Right ventricle myocardium superior (tissue), 1 donor: ENCODE measurements at regions not wholly inside any gene's neighbourhood (a gene's known extent, or its start where the extent isn't known, plus 50 kb on each side); places are given as distances from the start of the nearest gene placed in this dataset.
"Not testable (repeated sequence)": the region's sequence is repeated elsewhere in the genome, so short reads cannot be mapped to it uniquely, and the experiment has no call there.

Experiments used
- ATAC-seq: fragments of 200-7000 bp; cut with Tn5 transposase; one replicate; pipeline ENCODE4 v1.9.1; 2020; ENCODE audit warnings: mild to moderate bottlenecking; ENCODE audit not compliant: poor library complexity
- DNase-seq: peaks from one replicate; pipeline ENCODE4 v3.0.0-alpha.2; 2020
- intact Hi-C: fragments of 100-400 bp; cut with DNase I; formaldehyde crosslinking; loops from one replicate; pipeline ENCODE4 v1.11.2; 2022
- donor health status: DM: no; HTN: yes; CAD: no; lungs with severe emphysema.

DNA sequence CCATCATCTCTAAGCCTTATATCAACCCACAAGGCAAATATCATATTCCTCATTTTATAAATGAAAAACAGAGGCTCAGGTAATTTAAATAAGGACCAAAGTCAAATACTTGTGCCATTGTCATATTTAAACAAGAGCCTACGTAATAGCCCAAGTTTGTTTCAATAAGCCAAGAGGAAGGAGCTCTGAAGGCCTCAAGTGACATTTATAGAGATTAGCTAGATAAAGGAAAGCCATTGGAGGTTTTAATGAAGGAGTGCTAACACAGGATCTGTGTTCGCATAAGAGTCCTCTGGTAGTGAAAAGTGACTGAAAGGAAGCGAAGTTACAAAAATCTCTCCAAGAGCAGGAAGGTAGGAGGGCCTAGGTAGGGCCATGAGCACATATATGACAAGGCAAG is 384.9 kb upstream of the NOCT start:
- ATAC-seq (no peak), DNase-seq (no peak)
- intact Hi-C loops: no loop called here

DNA sequence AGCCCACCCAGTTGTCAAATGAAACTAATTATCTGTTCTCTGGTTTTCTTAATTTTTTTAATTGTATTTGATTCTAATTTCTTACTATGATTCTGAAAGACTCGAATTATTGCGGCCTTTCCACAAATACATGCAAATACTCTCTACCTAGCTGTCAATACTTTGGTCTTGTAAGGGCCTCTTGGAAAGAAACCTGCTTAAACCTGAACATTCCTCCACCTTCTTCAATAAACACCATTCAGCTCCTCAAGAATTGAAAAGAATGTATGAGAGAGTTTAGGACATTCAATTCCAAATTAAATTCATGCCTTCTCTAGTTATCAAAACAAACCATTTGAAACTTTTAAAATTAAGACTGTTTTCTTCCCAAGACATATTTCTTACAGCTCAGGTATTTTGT is 385.9 kb upstream of the NOCT start:
- intact Hi-C loops: no loop called here
- no peak for ATAC-seq

DNA sequence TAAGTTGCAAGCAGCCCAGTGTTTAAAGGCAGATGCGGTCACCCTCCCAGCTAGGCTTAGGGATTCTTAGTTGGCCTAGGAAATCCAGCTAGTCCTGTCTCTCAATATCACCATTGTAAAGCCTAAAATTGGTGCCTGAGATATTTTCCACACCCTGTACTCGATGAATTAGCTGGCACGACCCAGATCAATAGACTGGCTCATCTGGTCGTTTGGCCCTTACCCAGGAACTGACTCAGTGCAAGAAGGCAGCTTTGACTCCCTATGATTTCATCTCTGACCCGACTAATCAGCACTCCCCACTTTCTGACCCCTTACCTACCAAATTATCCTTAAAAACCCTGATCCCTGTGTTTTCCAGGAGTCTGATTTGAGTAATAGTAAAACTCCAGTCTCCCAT is 384.9 kb upstream of the SLC7A11 start:
- ATAC-seq: no peak
- intact Hi-C loops: no loop called here
- no peak for DNase-seq

More for the DNA sequence above, 385.9 kb upstream of the NOCT start:
- no peak for DNase-seq

DNA sequence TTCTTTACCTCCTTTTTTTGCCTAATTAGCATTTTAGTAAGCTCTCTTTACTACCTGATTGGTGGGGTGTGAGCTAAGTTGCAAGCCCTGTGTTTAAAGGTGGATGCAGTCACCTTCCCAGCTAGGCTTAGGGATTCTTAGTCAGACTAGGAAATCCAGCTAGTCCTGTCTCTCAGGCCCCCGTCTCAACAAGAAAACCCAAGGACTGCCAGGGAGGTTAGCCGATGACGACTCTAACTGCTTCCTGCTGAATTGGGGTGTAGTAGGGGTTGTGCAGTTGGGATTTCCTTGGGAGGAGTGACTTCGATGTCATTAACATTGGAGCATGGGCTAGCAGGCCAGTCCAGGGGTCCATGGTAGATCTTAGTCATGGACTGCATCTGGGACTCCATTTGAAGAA is 380.2 kb upstream of the SLC7A11 start:
- DNase-seq, ATAC-seq, intact Hi-C loops: not testable (repeated sequence)

DNA sequence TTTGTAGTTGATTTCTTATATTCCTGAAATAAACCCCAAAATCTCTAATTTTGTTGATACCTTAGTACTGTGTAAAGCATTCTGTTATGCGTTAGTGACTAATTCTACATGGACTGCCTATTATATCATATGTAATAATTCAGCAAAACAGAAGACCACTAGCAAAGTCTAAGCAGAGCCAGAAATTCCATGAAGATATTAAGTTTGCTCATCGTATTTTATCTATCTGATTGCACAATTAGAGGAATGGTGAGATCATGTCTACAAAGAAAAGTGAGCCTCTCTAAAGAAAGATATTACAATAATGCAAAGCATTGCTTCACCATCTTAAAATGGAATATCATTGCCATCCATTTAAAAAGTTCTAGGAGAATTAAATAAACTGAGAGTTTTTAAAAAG is 374.6 kb upstream of the SLC7A11 start:
- DNase-seq (no peak), ATAC-seq (no peak)
- intact Hi-C loops: no loop called here

DNA sequence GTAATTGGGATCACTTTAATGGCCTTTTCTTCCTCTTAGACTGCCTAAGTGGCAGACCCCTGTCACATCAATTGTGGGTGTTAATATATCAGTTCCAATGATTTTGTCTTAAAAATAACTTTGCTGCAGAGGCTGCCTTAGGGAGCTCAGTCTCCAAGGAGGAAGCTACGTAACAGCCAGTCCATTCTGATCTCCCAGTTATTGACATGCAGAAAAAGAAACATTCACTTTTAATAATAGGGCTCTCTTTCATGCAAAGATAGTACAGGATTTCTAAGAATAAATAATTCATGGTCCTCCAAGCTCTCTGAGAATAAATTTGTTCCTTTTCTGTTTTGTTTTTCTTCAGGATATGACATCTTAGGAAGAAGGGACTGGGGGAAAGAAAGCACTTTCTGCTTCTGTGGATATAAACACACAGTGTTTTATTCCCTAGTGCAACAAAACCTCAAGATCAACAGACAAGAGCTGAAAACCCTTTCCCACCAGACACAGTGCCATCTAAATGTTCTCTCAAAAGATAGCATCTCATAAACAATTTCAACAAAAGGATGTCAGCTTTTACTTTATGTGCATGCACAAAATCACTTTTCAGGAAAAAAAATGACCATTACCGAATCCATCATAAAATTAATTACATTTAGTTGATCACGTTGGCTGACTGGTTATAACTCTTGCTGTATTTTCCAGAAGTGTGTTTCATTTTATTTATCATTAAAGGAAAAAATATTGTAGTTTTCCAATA is 372.4 kb upstream of the SLC7A11 start:
- DNase-seq (no peak), ATAC-seq (no peak)
- intact Hi-C loops: no loop called here

DNA sequence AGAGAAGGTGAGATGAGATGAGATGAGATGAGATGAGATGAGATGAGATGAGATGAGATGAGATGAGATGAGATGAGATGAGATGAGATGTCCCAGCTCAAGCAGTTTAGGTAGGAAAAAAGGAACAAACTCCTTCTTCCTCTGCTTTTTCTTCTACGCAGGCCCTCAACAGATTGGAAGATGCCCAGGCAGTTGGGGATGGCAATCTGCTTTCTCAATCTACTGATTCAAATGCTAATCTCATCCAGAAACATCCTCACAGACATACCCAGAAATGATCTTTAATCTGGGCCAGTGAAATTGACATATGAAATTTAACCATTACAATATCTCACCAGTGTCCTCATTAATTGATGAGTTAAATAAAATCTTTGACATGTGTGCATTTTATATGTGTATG is 370.3 kb upstream of the SLC7A11 start:
- ATAC-seq (no peak), DNase-seq (no peak)
- intact Hi-C loops: no loop called here

DNA sequence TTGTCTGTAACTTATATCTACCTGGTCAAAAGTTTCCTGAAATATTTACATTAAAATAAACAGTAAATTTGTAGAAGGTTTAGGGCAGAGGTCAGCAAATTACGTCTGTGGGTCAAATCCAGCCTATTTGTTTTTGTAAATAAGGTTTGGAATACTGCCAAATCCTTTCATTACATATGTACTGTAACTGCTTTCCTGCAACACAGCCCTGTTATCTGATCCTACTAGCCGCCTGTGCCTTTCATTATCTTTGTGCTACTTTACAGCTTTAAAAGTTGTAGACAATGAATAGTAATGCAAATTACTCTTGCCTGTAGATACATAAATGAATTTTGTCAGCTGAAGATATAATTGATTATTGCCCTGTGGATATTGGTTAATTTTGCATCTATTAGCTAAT is 369.6 kb upstream of the SLC7A11 start:
- DNase-seq (no peak), ATAC-seq (no peak)

DNA sequence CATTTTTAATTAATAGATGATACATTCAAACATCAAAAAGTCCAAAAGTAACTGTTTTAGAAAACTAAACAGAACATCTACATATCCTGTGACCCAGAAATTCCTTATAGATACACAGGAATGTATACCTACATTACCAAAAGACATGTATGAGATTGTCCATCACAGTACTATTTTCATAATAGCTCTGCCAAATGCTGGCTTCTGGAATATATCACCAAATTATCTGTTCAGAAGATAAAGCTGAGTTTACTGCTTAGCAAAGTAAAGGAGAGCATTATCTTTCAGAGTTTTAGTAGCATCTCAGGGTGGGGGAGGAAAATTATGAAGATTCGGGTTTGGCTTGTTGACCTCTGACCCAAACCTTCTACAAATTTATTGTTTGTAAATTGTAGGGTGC is 368.9 kb upstream of the SLC7A11 start:
- intact Hi-C loops: no loop called here
- DNase-seq: no peak
- ATAC-seq: no peak

More for the DNA sequence above, 369.6 kb upstream of the SLC7A11 start:
- intact Hi-C loops: no loop called here

DNA sequence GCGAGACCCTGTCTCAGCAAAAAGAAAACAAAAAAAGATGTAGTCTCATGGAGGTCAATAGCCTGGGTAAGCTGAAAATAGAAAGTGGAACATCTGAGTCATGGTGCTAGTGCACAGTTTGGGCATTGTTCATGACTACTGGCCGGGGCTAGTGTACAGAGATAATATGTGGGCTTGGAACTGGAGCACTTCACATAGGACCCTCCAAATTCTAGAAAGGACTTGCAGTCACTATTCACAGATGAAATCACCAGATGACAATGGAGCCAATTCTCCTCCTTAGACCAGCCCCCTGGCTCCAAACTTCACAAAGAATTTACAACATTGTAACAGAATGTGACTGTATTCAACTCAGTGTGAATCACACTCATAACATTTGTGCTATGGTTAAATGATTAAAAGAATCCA is 367.8 kb upstream of the SLC7A11 start:
- DNase-seq (no peak), ATAC-seq (peak; percentile 36)
- intact Hi-C loops: no loop called here

DNA sequence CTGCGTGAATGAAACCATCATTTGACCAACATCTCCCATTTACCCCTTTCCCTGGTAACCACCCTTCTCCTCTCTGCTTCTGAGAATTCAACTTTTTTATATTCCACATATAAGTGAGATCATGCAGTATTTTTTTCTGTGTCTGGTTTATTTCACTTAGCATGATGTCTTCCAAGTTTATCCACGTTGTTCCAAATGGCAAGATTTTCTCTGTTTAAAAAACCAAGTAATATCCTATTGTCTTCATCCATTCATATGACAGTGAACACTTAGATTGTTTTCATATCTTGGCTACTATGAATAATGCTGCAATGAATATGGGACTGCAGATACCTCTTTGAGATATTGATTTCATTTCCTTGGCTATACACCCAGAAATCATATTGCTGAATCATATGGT is 362.4 kb upstream of the SLC7A11 start:
- intact Hi-C loops: no loop called here
- DNase-seq: no peak

DNA sequence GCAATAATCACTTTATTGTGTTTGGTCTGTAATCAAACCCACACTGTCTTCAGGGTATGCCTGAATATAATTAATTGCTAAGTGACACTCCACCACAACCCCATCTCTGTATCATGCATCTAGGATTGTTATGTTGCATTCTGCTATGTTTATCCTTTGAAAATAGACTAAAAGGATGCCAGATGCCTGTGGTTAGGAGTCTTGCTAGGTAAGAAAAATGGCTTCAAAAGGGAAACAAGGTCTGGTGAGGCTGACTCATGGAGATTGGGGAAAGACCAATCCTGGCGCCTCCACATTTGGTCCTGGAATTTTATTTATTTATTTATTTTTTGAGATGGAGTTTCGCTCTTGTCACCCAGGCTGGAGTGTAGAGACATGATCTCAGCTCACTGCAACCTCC is 360.5 kb upstream of the SLC7A11 start:
- ATAC-seq (no peak), DNase-seq (no peak)
- intact Hi-C loops: no loop called here

More for the DNA sequence above, 362.4 kb upstream of the SLC7A11 start:
- ATAC-seq: no peak

DNA sequence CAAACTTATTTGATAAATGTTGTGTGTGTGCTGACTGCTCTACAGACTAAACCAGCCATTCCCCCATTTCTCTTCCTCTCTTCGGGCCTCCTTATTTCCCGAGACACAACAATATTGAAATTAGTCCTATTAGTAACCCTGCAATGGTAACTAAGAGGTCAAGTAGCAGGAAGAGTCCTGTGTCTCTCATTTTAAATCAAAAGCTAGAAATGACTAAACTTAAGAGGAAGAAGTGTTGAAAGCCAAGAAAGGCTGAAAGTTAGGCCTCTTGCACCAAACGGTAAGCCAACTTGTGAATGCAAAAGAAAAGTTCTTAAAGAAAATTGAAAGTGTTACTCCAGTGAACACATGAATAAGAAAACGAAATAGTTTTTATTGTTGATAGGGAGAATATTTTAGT is 357.8 kb upstream of the SLC7A11 start:
- ATAC-seq: no peak
- no peak for DNase-seq
- intact Hi-C loops: no loop called here

DNA sequence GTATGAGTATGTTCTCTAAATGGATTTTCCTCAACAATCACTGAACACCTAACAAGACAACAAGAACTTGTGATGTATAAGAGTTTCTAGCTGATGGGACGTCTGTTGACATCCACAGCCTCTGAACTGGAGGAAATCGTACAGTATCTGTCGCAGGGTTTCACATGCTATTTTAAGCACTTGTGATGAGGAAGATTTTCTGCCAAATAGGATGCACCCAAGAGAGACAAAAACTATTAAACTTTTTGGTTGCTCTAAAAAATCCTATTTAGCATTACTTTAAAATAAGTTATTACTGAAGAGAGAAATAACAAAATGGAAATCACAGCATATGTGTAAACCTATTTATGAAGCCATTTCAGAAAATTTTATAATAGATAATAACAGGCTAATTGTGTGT is 356.1 kb upstream of the SLC7A11 start:
- DNase-seq (no peak), ATAC-seq (peak; percentile 20)
- intact Hi-C loops: no loop called here

DNA sequence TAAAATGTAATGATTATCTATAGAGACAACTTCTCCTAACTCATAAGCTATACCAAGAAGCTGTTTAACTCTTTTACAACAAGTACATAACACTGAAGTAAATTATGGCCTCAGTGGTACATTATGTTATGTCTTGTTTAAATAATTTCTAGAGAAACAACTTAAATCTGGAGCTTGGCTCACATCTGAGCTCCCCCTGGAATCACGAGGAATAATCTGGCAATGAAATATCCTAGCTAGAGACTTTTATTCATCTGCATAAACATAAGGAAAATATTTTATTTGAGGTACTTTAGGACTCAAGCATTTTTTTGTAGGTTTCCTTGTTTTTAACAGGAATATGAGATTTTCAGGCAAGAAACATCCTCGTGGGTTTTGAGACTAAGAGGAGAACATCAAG is 354.7 kb upstream of the SLC7A11 start:
- no peak for DNase-seq
- intact Hi-C loops: no loop called here
- no peak for ATAC-seq

DNA sequence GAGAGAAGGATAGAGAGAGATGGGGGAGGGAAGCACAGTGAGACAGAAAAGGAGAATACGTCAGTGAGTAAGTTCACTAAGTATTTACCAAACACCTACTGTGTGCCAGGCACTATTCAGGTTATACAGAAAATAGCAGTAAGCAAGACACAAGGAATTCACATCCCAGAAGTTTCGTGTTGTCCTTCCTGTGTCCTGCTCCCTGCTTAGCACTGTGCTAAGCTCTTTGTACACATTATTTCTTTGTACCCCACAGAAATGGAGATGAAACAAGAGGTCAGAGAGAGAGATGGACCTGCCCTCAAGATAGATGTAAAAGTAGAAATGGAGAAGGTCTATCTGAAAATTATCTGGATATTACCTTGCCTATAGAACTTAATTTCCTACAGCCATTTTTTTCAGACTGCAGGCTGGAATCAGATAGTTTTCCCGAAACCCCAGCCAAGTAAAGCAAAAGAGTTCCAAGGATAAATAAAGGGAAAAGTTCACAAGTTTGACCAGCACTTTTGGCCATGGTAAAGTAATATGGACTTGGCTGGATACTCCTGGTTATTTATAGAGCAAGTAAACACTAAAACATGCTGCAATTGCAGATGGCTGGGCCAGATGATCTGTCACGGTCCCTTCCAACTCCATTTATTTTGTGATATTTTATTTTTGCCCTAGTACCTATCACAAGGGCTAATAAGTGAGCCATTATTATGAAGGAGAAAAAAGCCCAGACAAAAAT is 353.7 kb upstream of the SLC7A11 start:
- DNase-seq (no peak), ATAC-seq (peak; percentile 85)
- intact Hi-C loops: no loop called here

DNA sequence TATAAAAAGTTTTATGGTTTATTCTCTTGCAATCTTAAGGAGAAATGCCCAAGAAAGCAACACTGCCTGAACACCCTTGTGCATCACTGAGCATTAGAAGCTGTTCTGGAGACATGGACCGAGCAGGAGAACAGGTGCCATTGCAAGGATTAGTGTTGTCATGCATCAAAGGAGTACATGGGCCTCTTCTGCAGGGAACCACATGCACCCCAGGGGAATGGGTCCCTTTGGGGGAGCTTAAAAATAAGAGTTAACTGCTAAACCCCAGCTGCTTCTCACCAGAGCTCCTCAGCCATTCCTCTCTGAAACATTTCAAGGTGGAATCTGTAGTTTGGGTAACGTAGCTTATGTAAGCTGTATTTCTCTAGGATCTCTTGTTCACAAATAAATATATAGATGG is 353.0 kb upstream of the SLC7A11 start:
- ATAC-seq: no peak
- DNase-seq: no peak
- intact Hi-C loops: no loop called here

DNA sequence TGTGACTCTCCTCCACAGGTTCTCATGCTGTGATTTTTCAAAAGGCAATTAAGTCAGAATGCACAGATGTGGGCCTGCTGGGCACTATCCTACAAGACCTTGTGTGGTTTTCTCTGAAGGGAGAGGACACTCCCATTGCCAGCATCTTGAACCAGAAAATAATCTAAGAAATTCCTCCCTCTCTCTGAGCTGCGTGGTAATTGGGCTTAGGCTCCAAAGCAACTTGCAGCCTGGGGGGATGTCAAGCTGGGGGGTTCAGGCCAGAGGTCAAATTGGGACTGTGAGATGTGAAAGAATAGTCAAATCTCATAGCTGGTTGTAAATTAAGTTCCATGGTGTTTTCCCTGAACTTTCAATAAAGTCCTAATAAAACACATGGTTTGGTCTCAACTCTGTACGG is 350.6 kb upstream of the SLC7A11 start:
- ATAC-seq (no peak), DNase-seq (no peak)
- intact Hi-C loops: no loop called here

DNA sequence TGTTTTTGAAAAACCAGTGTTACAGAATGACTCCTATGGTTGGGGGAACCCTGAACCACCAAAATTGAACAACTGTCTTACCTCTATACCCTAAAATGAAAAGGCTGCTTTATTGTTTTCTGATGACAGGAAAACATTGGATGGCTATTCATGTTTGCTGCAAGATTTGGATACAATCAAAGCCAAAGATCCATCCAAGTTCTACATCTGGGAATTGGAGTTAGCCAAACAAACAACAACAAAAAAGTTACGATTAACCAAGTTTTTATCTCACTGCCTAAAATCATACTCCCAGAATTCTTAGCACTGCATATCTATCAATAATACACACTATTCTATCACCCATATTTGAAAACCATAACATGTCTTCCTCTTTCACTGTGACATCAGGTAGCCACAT is 349.7 kb upstream of the SLC7A11 start:
- ATAC-seq: no peak
- no peak for DNase-seq
- intact Hi-C loops: no loop called here

DNA sequence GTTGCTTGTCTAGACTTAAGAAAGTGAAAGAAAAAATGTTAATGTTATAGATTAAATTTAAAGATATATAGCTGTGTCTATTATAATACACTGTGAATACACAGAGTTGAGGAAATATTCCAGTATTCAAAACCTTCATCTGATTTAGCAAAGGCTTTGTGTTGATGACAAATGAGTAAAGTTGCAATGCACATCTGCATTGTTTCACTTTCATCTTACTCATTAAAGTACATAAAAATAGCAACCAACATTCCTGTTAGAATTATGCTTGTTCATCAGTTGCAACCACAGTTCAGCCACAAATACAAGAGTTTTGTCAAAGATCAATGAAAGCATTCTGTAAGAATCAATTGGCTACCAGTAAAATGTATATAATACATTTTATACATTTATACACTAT is 346.4 kb upstream of the SLC7A11 start:
- intact Hi-C loops: no loop called here
- DNase-seq: no peak
- ATAC-seq: no peak

DNA sequence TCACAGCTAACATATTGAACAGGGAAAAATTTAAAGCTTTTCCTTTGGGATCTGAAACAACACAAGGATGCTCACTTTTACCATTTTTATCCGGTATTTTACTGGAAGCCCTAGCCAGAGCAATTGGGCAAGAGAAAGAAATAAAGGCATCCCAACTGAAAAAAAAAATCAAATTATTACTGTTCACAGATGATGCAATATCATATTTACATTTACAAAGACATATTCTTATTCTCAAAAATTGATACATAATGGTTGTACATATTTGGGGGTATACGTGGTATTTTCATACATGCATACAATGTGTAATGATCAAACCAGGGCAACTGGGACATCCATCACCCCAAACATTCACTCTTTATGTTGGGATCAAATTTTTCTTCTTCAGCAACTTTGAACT is 337.0 kb upstream of the SLC7A11 start:
- DNase-seq (no peak), ATAC-seq (no peak)
- intact Hi-C loops: no loop called here
